Left lung (tissue), 4 donors: ENCODE measurements at regions not wholly inside any gene's neighbourhood (a gene's known extent, or its start where the extent isn't known, plus 50 kb on each side); places are given as distances from the start of the nearest gene placed in this dataset.

Experiments used
- ATAC-seq: fragments of 200-7000 bp; cut with Tn5 transposase; one replicate; pipeline ENCODE4 v1.9.1; 2020; ENCODE audit warnings: moderate library complexity
- DNase-seq, 4 donors: peaks; one replicate each; pipeline ENCODE4 v3.0.0-alpha.2; 2013 to 2020
- H3K27ac ChIP-seq, 2 donors: fragments of 200-600 bp; sonication (generic) in 1 of 2; one replicate each; pipeline versions ENCODE4 v1.5.0 to v1.8.0; 2020 to 2021
- H3K27me3 ChIP-seq, 2 donors: fragments of 200-600 bp; sonication (generic) in 1 of 2; one replicate each; pipeline versions ENCODE4 v1.5.0 to v1.8.0; 2020 to 2021
- H3K36me3 ChIP-seq, 2 donors: fragments of 200-600 bp; sonication (generic) in 1 of 2; one replicate each; pipeline versions ENCODE4 v1.5.0 to v1.8.0; 2020 to 2021
- H3K4me1 ChIP-seq, 2 donors: fragments of 200-600 bp; one replicate each; pipeline ENCODE4 v1.8.0; 2021
- H3K4me3 ChIP-seq, 2 donors: fragments of 200-600 bp; sonication (generic) in 1 of 2; one replicate each; pipeline versions ENCODE4 v1.5.0 to v1.8.0; 2020 to 2021; ENCODE audit warnings: mild to moderate bottlenecking in 1 of 2
- H3K9me3 ChIP-seq, 2 donors: fragments of 200-600 bp; sonication (generic) in 1 of 2; one replicate each; pipeline versions ENCODE4 v1.5.0 to v1.8.0; 2020 to 2021
- CTCF ChIP-seq, 2 donors: fragments of 200-600 bp; sonication (generic) in 1 of 2; IDR thresholded peaks; one replicate each; pipeline versions ENCODE4 v1.5.0 to v1.8.0; 2021; ENCODE audit warnings: antibody characterized with exemption in 2 of 2
- intact Hi-C, 2 donors: fragments of 100-400 bp; cut with DNase I; formaldehyde crosslinking; loops; one replicate each; pipeline versions ENCODE4 v1.11.2 to v1.14.2; 2022
- donor health status: DM: no; HTN: yes; CAD: no.
- donor health status: DM: no; HTN: no; CAD: no.

DNA sequence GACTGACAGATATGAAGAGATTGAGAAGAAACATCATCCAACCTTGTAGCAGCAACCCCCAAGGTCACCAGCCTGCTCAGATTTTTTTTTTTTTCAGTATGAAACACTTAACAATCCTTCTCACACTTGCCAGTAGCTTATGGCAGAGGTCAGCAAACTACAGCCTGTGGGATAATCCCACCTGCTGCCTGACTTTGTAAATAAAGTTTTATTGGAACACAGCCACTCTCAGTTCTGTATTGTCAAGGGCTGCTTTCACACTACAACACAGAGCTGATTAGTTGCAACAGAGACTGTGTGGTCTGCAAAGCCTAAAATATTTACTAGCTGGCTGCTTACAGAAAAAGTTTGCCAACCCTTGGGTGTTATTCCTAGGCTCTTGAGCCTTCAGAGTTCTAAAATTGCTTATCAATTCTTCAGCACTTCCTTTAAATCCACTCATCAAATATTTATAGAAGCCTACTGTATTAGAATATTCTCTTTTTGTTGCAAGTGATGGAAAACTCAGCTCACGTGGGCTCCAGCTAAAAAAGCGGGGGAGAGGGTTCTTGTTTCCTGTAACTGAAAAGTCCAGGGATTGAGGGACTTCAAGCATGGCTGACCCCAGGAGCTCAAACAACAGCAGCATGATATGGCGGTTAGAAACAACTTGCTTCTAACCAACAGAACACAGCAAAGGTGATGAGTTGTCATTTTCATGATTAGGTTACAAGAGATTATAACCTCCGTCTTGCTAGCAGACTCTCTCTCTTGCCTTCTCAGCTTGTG is 246.1 kb downstream of the SHQ1 start:
- Histone ChIP-seq H3K36me3 (no peaks in the 10 kb centered on the region), H3K4me3 (no peak overlapping the region), H3K9me3 (no peaks in the 10 kb centered on the region), H3K27me3 (no peaks in the 10 kb centered on the region), H3K27ac (no peak overlapping the region), H3K4me1 (no peaks in the 10 kb centered on the region)
- intact Hi-C loops, result no loop called here
- DNase-seq (no peak), ATAC-seq (no peak)
- no peak for TF ChIP-seq CTCF (IDR thresholded peaks at IDR 0.05)

GRCh38 chr3:72601060-72601459 is 247.2 kb downstream of the SHQ1 start:
- Histone ChIP-seq H3K4me1 (no peaks in the 10 kb centered on the region), H3K4me3 (no peak overlapping the region), H3K9me3 (no peaks in the 10 kb centered on the region), H3K27ac (no peak overlapping the region), H3K36me3 (no peaks in the 10 kb centered on the region), H3K27me3 (no peaks in the 10 kb centered on the region)
- DNase-seq (peak in 2 of 4 donors; percentile 74 to 86), ATAC-seq (no peak)
- intact Hi-C loops, result no loop called here
- TF ChIP-seq CTCF (IDR thresholded peaks at IDR 0.05), result no peak

GRCh38 chr3:72597756-72598195 is 250.5 kb downstream of the SHQ1 start:
- TF ChIP-seq CTCF (IDR thresholded peaks at IDR 0.05), result no peak
- no peak overlapping the region for H3K4me3 ChIP-seq
- no peak for DNase-seq
- H3K9me3 ChIP-seq, result no peaks in the 10 kb centered on the region
- H3K36me3 ChIP-seq, result no peaks in the 10 kb centered on the region
- H3K27ac ChIP-seq, result no peak overlapping the region
- H3K4me1 ChIP-seq, result no peaks in the 10 kb centered on the region
- ATAC-seq, result no peak
- intact Hi-C loops, result no loop called here
- H3K27me3 ChIP-seq, result no peaks in the 10 kb centered on the region

DNA sequence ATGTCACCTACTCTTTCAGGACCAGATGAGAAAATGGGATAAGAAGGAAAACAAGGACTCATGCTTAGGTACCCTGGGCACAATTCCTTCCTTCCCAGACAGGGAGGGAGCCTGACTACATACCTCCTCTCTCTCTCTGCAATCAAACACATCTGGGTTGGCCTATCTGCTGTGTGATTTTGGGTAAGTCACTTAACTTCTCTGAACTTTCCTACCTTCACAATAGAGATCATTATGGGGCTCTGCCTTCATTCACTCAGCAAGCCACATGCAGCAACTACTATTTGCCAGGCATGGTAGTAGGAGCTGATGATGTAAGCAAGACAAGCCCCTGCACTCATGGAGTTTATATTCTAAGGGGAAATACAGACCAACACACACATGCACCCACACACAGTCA is 251.2 kb downstream of the SHQ1 start:
- DNase-seq (no peak), ATAC-seq (no peak)
- H3K4me1 ChIP-seq, result no peaks in the 10 kb centered on the region
- H3K36me3 ChIP-seq, result no peaks in the 10 kb centered on the region
- H3K27me3 ChIP-seq, result no peaks in the 10 kb centered on the region
- intact Hi-C loops, result no loop called here
- no peaks in the 10 kb centered on the region for H3K9me3 ChIP-seq
- TF ChIP-seq CTCF (IDR thresholded peaks at IDR 0.05), result no peak
- no peak overlapping the region for H3K27ac ChIP-seq
- H3K4me3 ChIP-seq, result no peak overlapping the region

DNA sequence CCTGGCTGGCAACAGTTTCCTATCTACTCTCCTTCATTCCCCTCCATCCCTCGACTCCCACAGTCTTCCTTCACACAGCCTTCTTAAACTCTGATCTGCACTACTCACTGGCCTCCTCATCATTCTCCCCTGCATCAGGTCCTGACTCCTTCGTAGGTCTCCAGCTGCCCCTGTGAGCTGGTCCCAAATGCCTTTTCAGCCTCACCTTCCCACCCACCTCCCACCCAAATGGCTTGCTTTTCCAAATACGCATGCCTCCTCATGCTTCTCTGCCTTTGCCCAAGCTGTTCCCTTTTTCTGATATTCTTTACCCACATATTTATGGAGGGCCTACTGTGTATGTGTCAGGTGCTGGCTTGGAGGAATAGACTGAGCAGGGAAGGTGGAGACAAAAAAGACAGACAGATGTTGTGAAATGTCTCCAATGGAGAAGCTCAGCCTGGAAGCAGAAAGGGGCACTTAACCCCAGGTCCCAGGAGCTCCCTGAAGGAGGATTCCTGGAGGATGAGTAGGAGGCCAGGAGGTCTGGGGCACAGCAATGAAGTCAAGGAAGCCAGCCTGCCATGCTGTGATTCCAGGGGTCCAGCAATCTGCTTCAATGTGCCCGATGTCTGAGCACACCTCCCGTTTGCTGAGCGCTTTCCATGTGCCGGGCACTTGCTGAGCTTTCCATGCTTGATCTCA is 252.2 kb downstream of the SHQ1 start:
- H3K36me3 ChIP-seq, result no peaks in the 10 kb centered on the region
- no peak for DNase-seq
- no peaks in the 10 kb centered on the region for H3K27me3 ChIP-seq
- TF ChIP-seq CTCF (IDR thresholded peaks at IDR 0.05), result no peak
- H3K4me1 ChIP-seq, result peaks cover 0 to 1% of the 10 kb centered on the region in 2 donors
- ATAC-seq, result no peak
- intact Hi-C loops, result no loop called here
- no peak overlapping the region for H3K27ac ChIP-seq
- H3K9me3 ChIP-seq, result no peaks in the 10 kb centered on the region
- no peak overlapping the region for H3K4me3 ChIP-seq
